Heart left ventricle (tissue), 13 donors: ENCODE measurements at regions not wholly inside any gene's neighbourhood (a gene's known extent, or its start where the extent isn't known, plus 50 kb on each side); places are given as distances from the start of the nearest gene placed in this dataset.

Experiments
- CTCF ChIP-seq, 12 donors: fragments of 200-600 bp; sonication (generic) in 4 of 12; IDR thresholded peaks; one replicate each; pipeline versions ENCODE4 v1.5.0 to v1.8.0; 2018 to 2022; ENCODE audit warnings: antibody characterized with exemption in 12 of 12, mild to moderate bottlenecking in 5 of 12
- POLR2A ChIP-seq, 2 donors: fragments of 450-650 bp; IDR thresholded peaks; one replicate each; pipeline ENCODE4 v1.6.1; 2017; ENCODE audit warnings: antibody characterized with exemption in 2 of 2, mild to moderate bottlenecking in 2 of 2, moderate library complexity in 2 of 2
- donor health status: ischemic (EF 13 %, LVEDD 7.1; RV severe dilation, severe dysfunction).
- donor health status: DM: no; HTN: yes; CAD: no.
- donor health status: DM: no; HTN: no; CAD: no.
- donor health status: ischemic (EF 25% LVEDD 6.9; RV normal size, moderate dysfunction).
- donor health status: ischemic (EF 25% LVEDD 5.7; RV mildly dilated, moderate dysfunction).
- donor health status: ischemic (EF 35%, LVEDD 5.7; RV mildly dilated, moderate dysfunction).
- donor health status: nonischemic (EF 11% LVEDD 7.7; RV severe dilation, severe dysfunction).
- donor health status: DM: yes; HTN: yes; CAD: no.
- donor health status: PGD.
- donor health status: ischemic (EF 29% LVEDD 5.4; RV normal size, mild dysfunction).
- donor health status: nonischemic (EF 23%, LVEDD 6.1; RV moderate dilation, normal function).

GRCh38 chr6:28766426-28766825 lies 157.4 kb downstream of the TRIM27 start:
- TF ChIP-seq POLR2A (IDR thresholded peaks at IDR 0.05), result no peak
- no peak for TF ChIP-seq CTCF (IDR thresholded peaks at IDR 0.05)
